Panc1 (cell line): ENCODE measurements at regions not wholly inside any gene's neighbourhood (a gene's known extent, or its start where the extent isn't known, plus 50 kb on each side); places are given as distances from the start of the nearest gene placed in this dataset.

Experiments
- POLR2AphosphoS5 ChIP-seq: IDR thresholded peaks from 2 replicates; pipeline ENCODE4 v1.6.1; 2012; ENCODE audit warnings: mild to moderate bottlenecking, low read depth, low read length, moderate library complexity
- SIN3A ChIP-seq: IDR thresholded peaks from 2 replicates; pipeline ENCODE4 v1.6.1; 2012; ENCODE audit warnings: low read depth, mild to moderate bottlenecking, low read length, moderate library complexity, borderline replicate concordance; ENCODE audit not compliant: insufficient read depth
- TCF7L2 ChIP-seq: IDR thresholded peaks from 2 replicates; pipeline ENCODE4 v1.6.1; 2011; ENCODE audit warnings: mild to moderate bottlenecking, low read depth, low read length, inconsistent platforms
- TF ChIP-seq, protein P1 (sequence below): fragments of 450-650 bp; IDR thresholded peaks from 2 replicates; pipeline ENCODE4 v1.5.1; 2017; ENCODE audit warnings: mild to moderate bottlenecking

DNA sequence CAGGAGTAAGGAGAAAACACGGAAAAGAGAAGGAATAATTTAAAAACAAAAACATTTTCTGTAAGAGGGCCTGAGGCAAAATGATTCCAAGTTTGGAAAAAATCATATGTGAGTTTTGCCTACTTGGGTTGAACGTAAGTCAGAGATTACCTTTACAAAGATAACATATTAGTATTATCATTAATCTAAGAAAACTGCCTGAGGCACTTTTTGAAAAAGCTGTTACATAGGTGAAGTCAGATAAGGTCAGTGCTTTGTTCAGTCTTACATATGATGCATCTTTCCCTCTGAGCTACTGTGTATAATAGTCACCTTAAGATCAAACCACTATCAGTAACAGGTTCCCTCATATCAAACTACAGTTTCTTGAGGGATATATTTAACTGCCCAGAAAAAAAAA lies 287.2 kb downstream of the TMA16 start:
- TF ChIP-seq POLR2AphosphoS5: no peak
- TF ChIP-seq, protein P1, sequence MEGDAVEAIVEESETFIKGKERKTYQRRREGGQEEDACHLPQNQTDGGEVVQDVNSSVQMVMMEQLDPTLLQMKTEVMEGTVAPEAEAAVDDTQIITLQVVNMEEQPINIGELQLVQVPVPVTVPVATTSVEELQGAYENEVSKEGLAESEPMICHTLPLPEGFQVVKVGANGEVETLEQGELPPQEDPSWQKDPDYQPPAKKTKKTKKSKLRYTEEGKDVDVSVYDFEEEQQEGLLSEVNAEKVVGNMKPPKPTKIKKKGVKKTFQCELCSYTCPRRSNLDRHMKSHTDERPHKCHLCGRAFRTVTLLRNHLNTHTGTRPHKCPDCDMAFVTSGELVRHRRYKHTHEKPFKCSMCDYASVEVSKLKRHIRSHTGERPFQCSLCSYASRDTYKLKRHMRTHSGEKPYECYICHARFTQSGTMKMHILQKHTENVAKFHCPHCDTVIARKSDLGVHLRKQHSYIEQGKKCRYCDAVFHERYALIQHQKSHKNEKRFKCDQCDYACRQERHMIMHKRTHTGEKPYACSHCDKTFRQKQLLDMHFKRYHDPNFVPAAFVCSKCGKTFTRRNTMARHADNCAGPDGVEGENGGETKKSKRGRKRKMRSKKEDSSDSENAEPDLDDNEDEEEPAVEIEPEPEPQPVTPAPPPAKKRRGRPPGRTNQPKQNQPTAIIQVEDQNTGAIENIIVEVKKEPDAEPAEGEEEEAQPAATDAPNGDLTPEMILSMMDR: no peak
- no peak for TF ChIP-seq TCF7L2
- TF ChIP-seq SIN3A: no peak
